Suprapubic skin (tissue), 3 donors: ENCODE measurements at regions not wholly inside any gene's neighbourhood (a gene's known extent, or its start where the extent isn't known, plus 50 kb on each side); places are given as distances from the start of the nearest gene placed in this dataset.

ENCODE experiments used
- CTCF ChIP-seq, 2 donors: fragments of 200-600 bp in 1 of 2; fragments of 450-650 bp in 1 of 2; sonication (generic) in 1 of 2; IDR thresholded peaks; one replicate each; pipeline ENCODE4 v1.5.1; 2016 to 2019; ENCODE audit warnings: antibody characterized with exemption in 2 of 2, mild to moderate bottlenecking in 1 of 2, moderate library complexity in 1 of 2
- POLR2A ChIP-seq, 2 donors: fragments of 450-650 bp; IDR thresholded peaks; one replicate each; pipeline ENCODE4 v1.6.1; 2017; ENCODE audit warnings: antibody characterized with exemption in 2 of 2, mild to moderate bottlenecking in 2 of 2, moderate library complexity in 2 of 2

DNA sequence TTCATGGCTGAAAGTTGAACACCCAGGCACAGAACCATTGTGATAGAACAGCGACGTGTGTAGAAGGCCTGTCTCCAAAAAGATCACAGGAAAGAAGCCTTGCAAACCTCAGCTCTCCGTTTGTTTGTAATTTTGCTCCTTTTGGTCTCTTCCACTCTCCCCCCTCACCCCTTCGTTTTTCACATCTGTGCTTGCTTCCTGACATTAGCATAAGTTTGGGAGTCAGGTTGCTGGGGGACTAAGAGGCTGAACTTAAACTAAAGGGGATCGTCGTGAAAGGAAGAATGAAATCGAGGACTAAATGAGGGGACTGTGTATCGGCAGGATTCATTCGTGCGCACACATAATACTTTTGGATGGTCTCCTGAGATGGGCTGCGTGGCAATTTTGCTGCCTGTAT is 200.6 kb downstream of the BCAT1 start:
- TF ChIP-seq CTCF (IDR thresholded peaks at IDR 0.05) (no peak), POLR2A (IDR thresholded peaks at IDR 0.05) (no peak)
